GM12872 (cell line): ENCODE measurements at regions not wholly inside any gene's neighbourhood (a gene's known extent, or its start where the extent isn't known, plus 50 kb on each side); places are given as distances from the start of the nearest gene placed in this dataset.
A peak's percentile ranks its signal among the peaks of the same experiment; 100 is the strongest.

ENCODE experiments used
- TF ChIP-seq, protein P1 (sequence below): IDR thresholded peaks from 3 replicates; pipeline ENCODE4 v1.5.1; 2011; ENCODE audit warnings: low read depth, mild to moderate bottlenecking, low read length, moderate library complexity; ENCODE audit not compliant: insufficient read depth

DNA sequence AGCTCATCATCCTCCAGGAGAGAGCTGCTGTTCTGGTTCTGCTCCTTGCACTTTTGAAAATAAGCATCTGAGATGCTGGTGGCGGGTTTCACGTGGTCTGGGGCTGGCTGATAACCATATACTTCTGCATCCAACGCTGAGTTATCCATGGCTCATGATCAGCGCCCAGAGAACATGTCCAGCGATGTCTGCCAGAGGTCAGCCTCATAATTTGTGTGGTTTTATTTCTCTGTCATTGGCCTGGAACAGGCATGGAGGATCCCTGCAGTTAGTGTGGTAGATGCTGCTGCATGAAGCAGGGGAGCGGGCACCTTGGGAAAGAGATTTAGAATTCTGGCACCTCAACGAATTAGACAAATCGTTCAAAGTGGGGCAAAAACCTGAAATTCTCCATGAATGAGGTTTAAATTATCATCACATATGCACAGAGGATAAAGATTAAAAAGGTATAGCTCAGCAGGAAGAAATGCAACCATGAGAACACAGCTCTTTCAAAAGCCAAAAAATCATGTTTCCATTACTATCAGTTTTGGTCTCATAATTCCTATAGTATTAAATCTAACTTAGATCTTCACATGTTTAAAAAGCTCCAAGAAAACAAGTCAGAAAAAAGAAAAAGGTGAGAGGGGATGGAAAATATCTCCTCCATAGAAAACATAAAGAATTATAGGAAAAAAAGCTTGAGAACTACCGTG, 157.2 kb downstream of the SOD2 start:
- TF ChIP-seq, protein P1, sequence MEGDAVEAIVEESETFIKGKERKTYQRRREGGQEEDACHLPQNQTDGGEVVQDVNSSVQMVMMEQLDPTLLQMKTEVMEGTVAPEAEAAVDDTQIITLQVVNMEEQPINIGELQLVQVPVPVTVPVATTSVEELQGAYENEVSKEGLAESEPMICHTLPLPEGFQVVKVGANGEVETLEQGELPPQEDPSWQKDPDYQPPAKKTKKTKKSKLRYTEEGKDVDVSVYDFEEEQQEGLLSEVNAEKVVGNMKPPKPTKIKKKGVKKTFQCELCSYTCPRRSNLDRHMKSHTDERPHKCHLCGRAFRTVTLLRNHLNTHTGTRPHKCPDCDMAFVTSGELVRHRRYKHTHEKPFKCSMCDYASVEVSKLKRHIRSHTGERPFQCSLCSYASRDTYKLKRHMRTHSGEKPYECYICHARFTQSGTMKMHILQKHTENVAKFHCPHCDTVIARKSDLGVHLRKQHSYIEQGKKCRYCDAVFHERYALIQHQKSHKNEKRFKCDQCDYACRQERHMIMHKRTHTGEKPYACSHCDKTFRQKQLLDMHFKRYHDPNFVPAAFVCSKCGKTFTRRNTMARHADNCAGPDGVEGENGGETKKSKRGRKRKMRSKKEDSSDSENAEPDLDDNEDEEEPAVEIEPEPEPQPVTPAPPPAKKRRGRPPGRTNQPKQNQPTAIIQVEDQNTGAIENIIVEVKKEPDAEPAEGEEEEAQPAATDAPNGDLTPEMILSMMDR: no peak

- TF ChIP-seq, protein P1: no peak
Measured at GRCh38 chr6:159533568-159533967, 159.5 kb downstream of the SOD2 start.

GRCh38 chr6:159533016-159533415, 160.0 kb downstream of the SOD2 start:
- TF ChIP-seq, protein P1: no peak

DNA sequence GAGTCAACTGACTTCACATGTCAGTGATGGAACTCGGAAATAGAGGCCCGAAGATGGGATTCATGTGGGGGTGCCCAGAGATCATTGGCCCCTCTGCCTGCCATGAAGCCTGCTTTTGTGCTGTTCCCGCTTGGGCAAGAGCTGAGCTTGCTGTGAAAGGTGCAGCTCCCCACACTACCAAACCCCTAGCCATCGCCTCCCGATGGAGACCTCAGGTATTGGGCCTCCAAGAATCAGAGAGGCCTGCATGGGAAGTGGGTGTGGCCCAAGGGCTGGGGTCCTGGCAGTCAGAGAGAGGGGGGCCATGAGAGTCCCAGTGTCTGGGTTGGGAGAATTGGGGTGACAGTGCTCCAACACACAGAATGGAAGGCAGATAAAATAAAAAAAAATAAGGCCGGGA, 160.9 kb downstream of the SOD2 start:
- TF ChIP-seq, protein P1: no peak

- TF ChIP-seq, protein P1: no peak
Measured at GRCh38 chr6:159529934-159530333, 163.1 kb downstream of the SOD2 start.

GRCh38 chr6:159527351-159527750, 165.7 kb downstream of the SOD2 start:
- TF ChIP-seq, protein P1: peak; percentile 23; the same call in 2 of the 3 replicates

GRCh38 chr6:159525445-159526025, 167.5 kb downstream of the SOD2 start:
- TF ChIP-seq, protein P1: no peak
